A549 (cell line): ENCODE measurements at regions not wholly inside any gene's neighbourhood (a gene's known extent, or its start where the extent isn't known, plus 50 kb on each side); places are given as distances from the start of the nearest gene placed in this dataset.

Experiments
- ATAC-seq, 2 experiments: fragments of 200-7000 bp in 1 of 2; fragments of >200 bp in 1 of 2; cut with Nextera tagmentation in 1 of 2; cut with Tn5 transposase in 1 of 2; 3 replicates each; pipeline versions ENCODE4 v1.8.0 to v1.9.1; 2018 to 2020; ENCODE audit warnings: mild to moderate bottlenecking in 1 of 2, moderate library complexity in 1 of 2
- CTCF ChIA-PET: fragments of 300-600 bp; sonication (Branson Sonifier 250); formaldehyde crosslinking; extraction: SDS; loops from one replicate; lab custom pipeline; 2021; ENCODE audit warnings: antibody characterized with exemption, inconsistent platforms; lab: Yijun Ruan, JAX
- POLR2A ChIA-PET: fragments of 350-600 bp; formaldehyde crosslinking; extraction: SDS; loops from one replicate; lab custom pipeline; 2021; ENCODE audit warnings: antibody characterized with exemption, inconsistent platforms; lab: Yijun Ruan, JAX
- DNase-seq, 2 experiments: peaks; one replicate each; pipeline versions ENCODE4 v3.0.0 to v3.0.0-alpha.2; 2011 to 2016; ENCODE audit warnings: low read depth in 1 of 2, low spot score in 1 of 2
- FAIRE-seq: peaks from 2 replicates; lab custom pipeline; 2011; peaks lifted over from hg19 to GRCh38; lab: Jason Lieb, UNC
- H3K27ac ChIP-seq, 2 experiments: fragments of >200 bp; sonication (Bioruptor Twin); formaldehyde crosslinking; 3 replicates each; pipeline ENCODE4 v1.5.1; 2016 to 2017
- H3K4me1 ChIP-seq: fragments of >200 bp; sonication (Bioruptor Twin); formaldehyde crosslinking; 3 replicates; pipeline ENCODE4 v1.6.1; 2016
- H3K4me2 ChIP-seq: fragments of >200 bp; sonication (Bioruptor Twin); formaldehyde crosslinking; 3 replicates; pipeline ENCODE4 v1.6.1; 2016
- H3K4me3 ChIP-seq: fragments of >200 bp; sonication (Bioruptor Twin); formaldehyde crosslinking; 3 replicates; pipeline ENCODE4 v1.5.1; 2016
- H3K9me3 ChIP-seq: fragments of >200 bp; sonication (Bioruptor Twin); formaldehyde crosslinking; 3 replicates; pipeline ENCODE4 v1.6.1; 2016
- BCL3 ChIP-seq: fragments of >200 bp; sonication (Bioruptor Twin); formaldehyde crosslinking; IDR thresholded peaks from 3 replicates; pipeline ENCODE4 v1.6.1; 2016
- BHLHE40 ChIP-seq: IDR thresholded peaks from 2 replicates; pipeline ENCODE4 v1.6.1; 2012; ENCODE audit warnings: low read depth, low read length, inconsistent platforms
- CBX2 ChIP-seq: fragments of 200-600 bp; sonication (generic); IDR thresholded peaks from 2 replicates; pipeline ENCODE4 v1.6.1; 2016; ENCODE audit warnings: low read depth, mild to moderate bottlenecking, borderline replicate concordance
- CBX8 ChIP-seq: fragments of 200-600 bp; sonication (generic); IDR thresholded peaks from 2 replicates; pipeline ENCODE4 v1.6.1; 2016
- CEBPB ChIP-seq, 2 experiments: fragments of >200 bp in 1 of 2; sonication (Bioruptor Twin) in 1 of 2; formaldehyde crosslinking in 1 of 2; IDR thresholded peaks; 2 replicates each; pipeline ENCODE4 v1.6.1; 2012 to 2016
- CHD2 ChIP-seq: fragments of 150-350 bp; IDR thresholded peaks from 2 replicates; pipeline ENCODE4 v1.6.1; 2014; ENCODE audit warnings: low read length; ENCODE audit not compliant: partially characterized antibody
- CHD4 ChIP-seq: fragments of 200-600 bp; sonication (generic); IDR thresholded peaks from 2 replicates; pipeline ENCODE4 v1.6.1; 2016; ENCODE audit warnings: antibody characterized with exemption, mild to moderate bottlenecking, borderline replicate concordance
- EHF ChIP-seq: fragments of 250-450 bp; sonication (Bioruptor Pico); IDR thresholded peaks from 2 replicates; pipeline ENCODE4 v1.5.0; 2020; ENCODE audit warnings: mild to moderate bottlenecking
- EP300 ChIP-seq, 2 experiments: fragments of >200 bp; sonication (Bioruptor Twin); formaldehyde crosslinking; IDR thresholded peaks; 2 replicates in 1 of 2; 3 replicates in 1 of 2; pipeline ENCODE4 v1.6.1; 2016 to 2017
- ESRRA ChIP-seq: fragments of 150-350 bp; IDR thresholded peaks from 2 replicates; pipeline ENCODE4 v1.6.1; 2014; ENCODE audit warnings: mild to moderate bottlenecking, low read length, borderline replicate concordance
- HEYL ChIP-seq: fragments of 250-450 bp; sonication (Bioruptor Pico); IDR thresholded peaks from 2 replicates; pipeline ENCODE4 v1.8.0; 2021; ENCODE audit warnings: mild to moderate bottlenecking, moderate library complexity
- HMGXB4 ChIP-seq: fragments of 250-450 bp; sonication (Bioruptor Pico); IDR thresholded peaks from 2 replicates; pipeline ENCODE4 v1.5.0; 2021; ENCODE audit warnings: mild to moderate bottlenecking, moderate library complexity, borderline replicate concordance
- HOXA7 ChIP-seq: fragments of 250-450 bp; sonication (Bioruptor Pico); IDR thresholded peaks from 2 replicates; pipeline ENCODE4 v1.5.0; 2020; ENCODE audit warnings: mild to moderate bottlenecking, moderate library complexity
- HOXB13 ChIP-seq: fragments of 250-450 bp; sonication (Bioruptor Pico); IDR thresholded peaks from 2 replicates; pipeline ENCODE4 v1.5.0; 2020; ENCODE audit warnings: low read depth, mild to moderate bottlenecking, moderate library complexity
- HOXB5 ChIP-seq: fragments of 250-450 bp; sonication (Bioruptor Pico); IDR thresholded peaks from 2 replicates; pipeline ENCODE4 v1.5.0; 2020; ENCODE audit warnings: mild to moderate bottlenecking, moderate library complexity
- KDM5A ChIP-seq: fragments of 200-600 bp; sonication (generic); IDR thresholded peaks from 2 replicates; pipeline ENCODE4 v1.6.1; 2016; ENCODE audit warnings: antibody characterized with exemption, mild to moderate bottlenecking
- MAFK ChIP-seq: fragments of 450-650 bp; IDR thresholded peaks from 2 replicates; pipeline ENCODE4 v1.6.1; 2014; ENCODE audit not compliant: partially characterized antibody
- MAX ChIP-seq: IDR thresholded peaks from 2 replicates; pipeline ENCODE4 v1.6.1; 2012
- MAZ ChIP-seq: fragments of 150-350 bp; IDR thresholded peaks from 2 replicates; pipeline ENCODE4 v1.6.1; 2014; ENCODE audit warnings: antibody characterized with exemption, low read depth, low read length, borderline replicate concordance
- NFE2L2 ChIP-seq: fragments of 150-350 bp; conservative IDR thresholded peaks from 2 replicates; pipeline ENCODE4 v1.6.1; 2014; ENCODE audit warnings: low read length
- NR3C1 ChIP-seq: fragments of >200 bp; sonication (Bioruptor Twin); formaldehyde crosslinking; IDR thresholded peaks from 3 replicates; pipeline ENCODE4 v1.6.1; 2017
- POLR2A ChIP-seq: IDR thresholded peaks from 2 replicates; pipeline ENCODE4 v1.6.1; 2012; ENCODE audit warnings: mild to moderate bottlenecking, low read length
- REST ChIP-seq: fragments of 200-600 bp; sonication (generic); IDR thresholded peaks from 2 replicates; pipeline ENCODE4 v1.6.1; 2016; ENCODE audit warnings: antibody characterized with exemption, mild to moderate bottlenecking, moderate library complexity
- RFX5 ChIP-seq: fragments of 450-650 bp; IDR thresholded peaks from 2 replicates; pipeline ENCODE4 v1.7.1; 2014; ENCODE audit warnings: antibody characterized with exemption, mild to moderate bottlenecking, moderate library complexity
- RNF2 ChIP-seq: fragments of 200-600 bp; sonication (generic); IDR thresholded peaks from 2 replicates; pipeline ENCODE4 v1.6.1; 2016; ENCODE audit warnings: low read depth, mild to moderate bottlenecking, antibody characterized with exemption, moderate library complexity, borderline replicate concordance
- SMC3 ChIP-seq: fragments of >200 bp; sonication (Bioruptor Twin); formaldehyde crosslinking; IDR thresholded peaks from 3 replicates; pipeline ENCODE4 v1.6.1; 2018; ENCODE audit warnings: inconsistent platforms
- SREBF2 ChIP-seq: fragments of 450-650 bp; IDR thresholded peaks from 2 replicates; pipeline ENCODE4 v1.6.1; 2014; ENCODE audit warnings: mild to moderate bottlenecking, moderate library complexity
- TFCP2L1 ChIP-seq: fragments of 250-450 bp; sonication (Bioruptor Pico); IDR thresholded peaks from 2 replicates; pipeline ENCODE4 v1.5.0; 2021; ENCODE audit warnings: mild to moderate bottlenecking
- ZC3H11A ChIP-seq: fragments of 450-650 bp; IDR thresholded peaks from 2 replicates; pipeline ENCODE4 v1.6.1; 2014; ENCODE audit warnings: antibody characterized with exemption, mild to moderate bottlenecking
- ZSCAN20 ChIP-seq: fragments of 250-450 bp; sonication (Bioruptor Pico); IDR thresholded peaks from 2 replicates; pipeline ENCODE4 v1.8.0; 2022; ENCODE audit warnings: mild to moderate bottlenecking, moderate library complexity
- WGBS: methylation state at CpG from one replicate; pipeline ENCODE4 v1.1.6; 2017; ENCODE audit errors: missing lambda C conversion rate; 5-methylcytosine and 5-hydroxymethylcytosine counted together

GRCh38 chr5:51033215-51033614, 350.0 kb upstream of the ISL1 start:
- POLR2A ChIA-PET = no interaction called here
- H3K9me3 ChIP-seq = no peaks in the 10 kb centered on the region
- H3K4me2 ChIP-seq = no peak overlapping the region
- H3K27ac ChIP-seq = no peak overlapping the region
- CTCF ChIA-PET = no interaction called here
- no peak for TF ChIP-seq MAFK
- TF ChIP-seq SREBF2 = no peak
- no peak for TF ChIP-seq ZSCAN20
- TF ChIP-seq EHF (CRISPR knock-in tag) = no peak
- no peak for TF ChIP-seq RNF2
- TF ChIP-seq SMC3 = no peak
- no peak for TF ChIP-seq BHLHE40
- no peak for TF ChIP-seq CBX2
- TF ChIP-seq ESRRA = no peak
- TF ChIP-seq CHD4 = no peak
- TF ChIP-seq HMGXB4 (CRISPR knock-in tag) = no peak
- TF ChIP-seq REST = no peak
- TF ChIP-seq BCL3 = no peak
- TF ChIP-seq ZC3H11A = no peak
- TF ChIP-seq CHD2 = no peak
- ATAC-seq (no peak), DNase-seq (no peak), FAIRE-seq (no peak)
- 0% methylated on average over 4 of the region's 4 CpGs for WGBS
- no peaks in the 10 kb centered on the region for H3K4me1 ChIP-seq
- H3K4me3 ChIP-seq = no peak overlapping the region

- H3K9me3 ChIP-seq = no peaks in the 10 kb centered on the region
- H3K4me2 ChIP-seq = no peak overlapping the region
- ATAC-seq (no peak), DNase-seq (no peak), FAIRE-seq (no peak)
- ChIA-PET POLR2A (no interaction called here), CTCF (no interaction called here)
- TF ChIP-seq EP300 (IDR thresholded peaks at IDR 0.05) (no peak), CEBPB (IDR thresholded peaks at IDR 0.05) (no peak), CBX8 (no peak), POLR2A (no peak), NR3C1 (no peak), KDM5A (no peak), HOXB5 (CRISPR knock-in tag) (no peak), TFCP2L1 (CRISPR knock-in tag) (no peak), HOXA7 (CRISPR knock-in tag) (no peak), HOXB13 (CRISPR knock-in tag) (no peak), MAX (no peak), RNF2 (no peak), MAZ (no peak), HEYL (no peak), RFX5 (no peak), NFE2L2 (no peak)
- TF ChIP-seq, all 56 proteins: peak for 0
- no peaks in the 10 kb centered on the region for H3K4me1 ChIP-seq
- no peak overlapping the region for H3K27ac ChIP-seq
- no peak overlapping the region for H3K4me3 ChIP-seq
- 45% methylated on average over 1 of the region's 1 CpG for WGBS
These were observed 348.9 kb upstream of the ISL1 start for GRCh38 chr5:51034222-51034901.
